Hematopoietic multipotent progenitor cell (in vitro differentiated cells): ENCODE measurements at regions not wholly inside any gene's neighbourhood (a gene's known extent, or its start where the extent isn't known, plus 50 kb on each side); places are given as distances from the start of the nearest gene placed in this dataset.

ENCODE experiments used
- DNase-seq, 3 donors: peaks; one replicate each; pipeline ENCODE4 v3.0.0-alpha.2; 2011 to 2015; ENCODE audit warnings: low read depth in 2 of 3, low spot score in 2 of 3

DNA sequence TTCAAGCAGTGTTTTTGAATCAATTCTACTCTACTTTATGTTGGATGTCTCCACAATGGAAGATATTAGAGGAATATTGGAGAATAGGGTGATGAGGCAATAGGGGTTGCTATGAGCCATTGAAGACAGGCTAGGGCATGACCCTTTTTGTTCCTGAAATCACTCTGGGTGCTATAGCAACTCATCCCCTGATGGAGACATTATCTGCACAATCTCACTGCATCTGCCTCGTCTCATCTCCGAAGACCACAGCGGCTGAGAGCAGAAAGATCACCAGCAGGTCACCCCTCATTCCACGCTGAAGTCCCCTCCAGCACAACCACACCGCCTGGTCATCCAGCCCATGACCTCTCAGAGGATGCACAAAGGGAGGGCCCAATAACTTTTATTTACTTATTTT, 150.4 kb upstream of the TMEM132C start:
- DNase-seq = no peak

DNA sequence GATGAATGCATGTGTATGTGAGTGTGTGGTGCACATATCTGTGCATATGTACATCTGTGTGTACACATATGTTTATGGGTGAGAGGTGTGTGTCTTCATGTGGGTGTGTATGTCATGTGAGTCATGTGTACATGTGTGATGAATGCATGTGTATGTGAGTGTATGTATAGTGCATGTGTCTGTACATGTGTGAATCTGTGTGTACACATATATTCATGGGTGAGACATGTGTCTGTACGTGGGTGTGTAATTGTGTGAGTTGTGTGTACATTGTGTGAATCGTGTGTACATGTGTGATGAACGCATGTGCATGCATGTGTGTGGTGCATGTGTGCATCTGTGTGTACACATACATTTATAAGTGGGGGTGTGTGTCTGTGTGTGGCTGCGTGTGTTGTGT, 146.9 kb upstream of the TMEM132C start:
- no peak for DNase-seq

DNA sequence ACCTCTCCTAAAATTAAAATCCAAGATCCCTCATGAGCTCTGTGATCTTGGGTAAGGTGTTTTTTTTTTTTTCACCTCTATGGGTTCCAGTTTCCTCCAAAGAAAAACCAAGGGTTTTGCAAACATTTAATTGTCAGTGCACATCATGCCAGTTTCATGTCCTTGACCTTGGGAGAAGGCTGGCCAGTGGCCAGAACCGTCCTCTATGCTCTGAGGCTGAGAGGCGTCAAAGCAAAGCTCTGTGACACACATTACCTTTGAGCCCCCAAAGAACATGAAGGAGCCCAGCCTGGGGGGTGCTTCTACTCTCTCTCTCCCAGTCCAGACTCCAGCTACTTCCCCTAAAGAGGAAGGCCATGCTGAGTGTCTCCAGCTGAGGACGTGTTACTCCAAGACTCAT, 145.5 kb upstream of the TMEM132C start:
- DNase-seq = no peak

DNA sequence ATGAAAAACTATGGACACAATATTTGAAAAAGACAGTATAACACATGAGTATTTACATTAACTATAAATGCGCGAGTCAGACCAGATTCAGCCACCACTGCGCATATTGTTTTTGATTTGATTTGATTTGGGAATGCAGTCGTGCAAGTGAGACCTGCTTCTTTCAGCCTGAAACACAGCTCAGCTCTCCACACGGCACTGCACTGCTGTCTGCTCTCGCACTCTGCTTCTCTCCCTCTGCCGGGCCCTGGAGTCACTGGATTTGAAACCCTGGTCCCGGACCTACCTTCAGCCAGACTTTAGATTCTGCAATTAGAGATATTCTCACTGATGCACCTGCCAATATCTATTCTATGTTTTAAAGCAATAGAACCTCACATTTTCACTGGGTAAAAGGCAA, 143.9 kb upstream of the TMEM132C start:
- DNase-seq = no peak

DNA sequence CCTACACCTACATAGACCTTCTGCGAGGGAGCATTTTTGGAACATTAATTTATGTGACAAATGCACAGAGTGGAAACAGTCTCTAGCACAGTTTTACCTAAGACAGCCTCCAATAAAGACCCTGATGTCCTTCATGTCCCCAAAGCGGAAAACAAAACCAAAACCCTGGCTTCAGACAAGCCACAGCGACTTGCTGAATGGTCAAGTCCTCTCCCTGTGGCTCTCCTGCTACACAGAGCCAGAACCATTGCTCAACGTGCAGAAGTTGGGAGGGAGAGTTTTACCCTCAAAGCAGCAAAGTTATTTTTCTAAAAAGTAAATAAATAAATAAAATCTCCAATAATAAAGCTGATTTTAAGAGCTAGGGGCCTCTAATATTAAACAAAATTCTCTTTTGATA, 135.0 kb upstream of the TMEM132C start:
- DNase-seq = no peak

DNA sequence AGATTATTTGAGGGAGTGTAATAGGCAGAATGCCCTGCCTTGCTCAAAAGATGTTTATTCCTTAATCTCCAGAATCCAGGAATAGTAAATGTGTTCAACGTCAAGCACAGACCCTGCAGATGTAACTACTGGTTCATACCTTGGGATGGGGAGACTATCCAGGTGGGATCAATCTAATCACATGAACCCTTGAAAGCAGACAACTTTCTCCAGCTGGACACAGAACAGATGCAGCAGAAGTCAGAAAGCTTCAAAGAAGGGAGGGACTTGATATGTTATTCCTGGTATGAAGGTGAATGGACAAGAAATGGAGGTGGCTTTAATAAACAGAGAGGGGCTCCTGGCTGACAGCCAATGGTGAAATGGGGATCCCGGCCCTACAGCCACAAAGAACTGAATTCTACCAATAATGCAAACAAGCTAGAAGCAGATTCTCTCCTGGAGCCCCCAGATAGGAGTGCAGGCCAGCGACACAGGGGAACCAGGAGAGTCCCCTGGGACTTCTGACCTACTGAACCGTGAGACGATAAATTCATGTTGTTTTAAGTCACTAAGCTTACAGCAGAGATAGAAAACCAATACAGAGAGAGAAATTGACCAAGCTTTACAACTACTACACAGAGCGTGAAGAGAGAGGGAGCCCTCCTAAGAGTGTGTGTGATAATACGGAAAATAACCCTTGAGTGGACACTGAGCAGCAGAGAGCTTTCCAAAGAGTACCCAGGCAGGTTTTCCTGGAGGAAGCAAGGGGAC, 133.5 kb upstream of the TMEM132C start:
- DNase-seq = no peak

DNA sequence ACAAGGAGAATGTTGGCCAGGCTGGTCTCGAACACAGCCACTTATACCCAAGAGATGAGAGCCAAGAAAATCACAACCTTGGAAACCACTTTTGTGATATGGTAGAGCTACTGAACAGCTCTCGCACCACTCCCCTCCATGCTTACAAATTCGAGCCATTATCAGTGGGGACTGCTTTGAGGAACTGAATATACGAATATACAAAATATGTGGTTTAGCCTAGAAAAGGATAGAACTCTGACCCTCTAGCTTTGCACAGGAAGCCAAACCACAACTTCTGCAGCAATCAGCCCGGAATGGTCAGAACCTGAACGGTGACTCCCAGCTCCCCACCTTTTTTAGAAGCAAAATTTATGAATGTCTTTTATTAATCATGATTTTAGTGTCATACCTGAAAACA, 129.8 kb upstream of the TMEM132C start:
- DNase-seq = no peak

DNA sequence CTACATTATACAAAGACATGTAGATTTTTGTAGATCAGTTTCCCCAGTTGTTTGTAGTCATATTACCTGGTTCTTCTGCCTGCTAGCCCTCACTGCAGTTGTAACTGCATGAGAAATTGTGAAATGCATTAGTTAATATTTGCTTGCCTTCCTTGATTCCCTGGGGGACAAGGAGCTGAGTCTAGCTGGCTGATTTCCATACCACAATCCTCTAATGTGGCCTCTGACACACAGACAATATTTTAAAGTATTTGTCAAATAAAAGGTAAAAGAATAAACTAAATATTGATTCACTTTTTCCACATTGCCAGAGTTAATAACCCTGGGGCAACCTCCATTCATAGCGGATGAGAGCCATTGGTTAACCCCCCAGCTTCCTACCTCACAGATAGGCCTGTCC, 128.8 kb upstream of the TMEM132C start:
- DNase-seq = no peak

DNA sequence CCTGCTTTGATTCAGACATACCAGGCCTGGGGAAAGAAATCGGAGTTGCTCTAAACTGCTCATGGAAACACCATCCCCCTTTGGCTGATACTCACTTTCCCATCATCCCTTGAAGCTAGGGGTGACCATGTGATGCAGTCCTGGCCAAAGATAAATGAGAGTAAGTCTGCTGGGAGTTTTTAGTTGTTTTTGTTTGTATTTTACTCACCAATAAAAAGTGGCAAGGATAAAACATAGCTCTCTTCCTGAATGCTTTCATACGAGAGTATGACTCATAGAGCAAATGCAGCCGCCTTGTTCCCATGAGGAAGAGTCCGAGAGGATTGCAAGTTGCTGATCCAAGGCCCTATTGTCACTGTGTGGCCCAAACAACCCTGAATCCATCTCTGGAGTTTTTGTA, 126.4 kb upstream of the TMEM132C start:
- no peak for DNase-seq

DNA sequence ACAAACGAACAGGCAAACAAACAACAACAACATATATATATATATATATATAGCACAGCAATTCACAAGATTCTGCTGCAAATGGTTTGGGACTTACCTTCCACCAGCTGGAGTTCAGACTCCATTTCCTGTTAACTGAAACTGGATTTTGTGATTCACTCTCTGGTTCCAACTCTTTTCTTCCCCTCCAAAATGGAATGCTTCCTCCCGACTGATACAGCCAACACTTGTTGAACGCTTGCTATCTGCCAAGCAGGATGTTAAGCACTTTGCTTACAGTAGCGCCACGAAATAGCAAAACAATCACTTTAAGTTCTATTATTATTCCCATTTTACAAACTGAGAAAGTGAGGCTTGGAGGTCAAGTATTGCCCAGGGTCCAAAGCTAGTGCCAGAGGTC, 116.0 kb upstream of the TMEM132C start:
- no peak for DNase-seq

DNA sequence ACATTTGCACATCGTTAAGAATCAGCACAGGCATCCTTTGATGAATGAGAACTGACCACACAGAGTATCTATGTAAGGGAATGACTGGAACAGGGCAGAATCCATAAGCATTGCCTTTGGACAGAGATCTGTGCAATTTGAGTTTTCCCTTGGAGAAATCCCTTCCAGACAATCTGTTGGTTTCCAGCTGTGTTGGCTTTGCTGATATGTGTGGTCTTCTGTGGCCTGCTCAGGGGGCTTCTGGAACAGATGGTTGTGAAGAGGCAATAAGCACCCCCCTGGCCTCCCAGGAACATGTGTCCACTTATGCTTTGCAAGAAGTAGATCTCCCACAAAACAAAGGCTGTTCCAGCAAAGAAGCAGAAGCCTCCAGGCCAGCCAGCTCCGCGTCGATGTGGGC, 111.4 kb upstream of the TMEM132C start:
- no peak for DNase-seq

DNA sequence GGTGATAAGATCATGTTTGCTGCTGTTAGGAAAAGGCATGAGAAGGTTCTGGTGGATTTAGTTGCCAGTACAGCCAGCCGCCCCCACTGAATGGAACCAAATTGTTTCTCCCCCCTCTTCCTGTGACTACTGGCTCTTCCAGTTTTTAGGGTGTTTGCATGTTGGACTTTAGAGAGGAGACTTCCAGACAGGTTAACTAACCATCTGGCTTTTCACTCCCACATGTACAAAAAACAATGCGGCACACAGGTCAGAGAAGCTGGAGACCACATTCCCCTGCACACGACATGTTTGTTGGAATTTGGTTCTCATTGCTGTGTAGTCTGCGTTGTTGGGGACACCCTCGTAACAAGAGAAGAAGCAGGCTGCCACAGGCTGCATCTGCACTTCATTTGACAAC, 103.9 kb upstream of the TMEM132C start:
- DNase-seq = no peak

DNA sequence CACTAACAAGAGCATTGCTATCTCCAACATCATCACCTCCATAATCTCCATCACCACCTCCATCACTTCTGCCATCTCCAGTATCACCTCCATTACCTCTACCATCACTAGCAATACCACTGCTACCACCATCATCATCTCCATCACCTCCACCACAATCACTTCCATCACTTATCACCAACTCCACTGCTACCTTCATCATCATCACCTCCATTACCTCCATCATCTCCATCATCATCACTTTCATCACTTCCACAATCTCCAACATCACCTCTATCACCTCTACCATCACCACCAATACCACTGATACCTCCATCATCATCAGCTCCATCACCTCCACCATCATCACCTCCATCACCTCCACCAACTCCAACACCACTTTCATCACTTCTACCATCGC, 102.4 kb upstream of the TMEM132C start:
- no peak for DNase-seq

DNA sequence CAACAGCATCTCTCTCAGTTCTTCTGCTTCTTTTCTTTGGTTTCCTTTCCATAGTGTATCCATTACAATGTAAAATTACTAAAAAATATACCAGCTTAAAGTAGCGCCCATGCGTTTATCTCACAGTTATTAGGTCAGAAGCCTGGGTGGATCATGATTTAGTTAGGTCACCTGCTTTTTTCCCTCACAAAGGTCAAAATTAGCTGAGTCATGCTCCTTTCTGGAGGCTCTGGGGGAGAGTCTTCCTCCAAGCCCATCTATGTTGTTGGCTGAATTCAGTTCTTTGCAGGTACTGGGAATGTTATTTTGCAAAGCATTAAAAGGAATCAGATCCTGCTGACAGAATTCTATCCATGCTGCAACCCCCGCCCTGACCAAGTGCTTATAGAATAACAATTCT, 101.6 kb upstream of the TMEM132C start:
- DNase-seq = no peak

DNA sequence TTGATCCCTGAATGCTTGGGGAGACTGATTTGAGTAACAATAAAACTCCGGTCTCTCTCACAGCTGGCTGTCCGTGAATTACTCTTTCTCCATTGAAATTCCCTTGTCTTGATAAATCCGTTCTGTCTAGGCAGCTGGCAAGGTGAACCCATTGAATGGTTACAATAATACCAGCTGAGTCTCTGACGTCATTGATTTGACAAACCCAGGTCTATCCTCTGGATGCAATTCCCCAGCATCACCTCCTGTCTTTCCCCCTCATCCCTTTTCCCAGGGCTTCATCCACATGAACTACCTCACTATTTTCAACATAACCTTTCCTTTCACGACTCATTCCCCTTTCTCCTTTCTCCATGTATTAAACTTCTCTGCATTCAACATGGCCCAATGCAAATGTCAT, 98.7 kb upstream of the TMEM132C start:
- DNase-seq = no peak

DNA sequence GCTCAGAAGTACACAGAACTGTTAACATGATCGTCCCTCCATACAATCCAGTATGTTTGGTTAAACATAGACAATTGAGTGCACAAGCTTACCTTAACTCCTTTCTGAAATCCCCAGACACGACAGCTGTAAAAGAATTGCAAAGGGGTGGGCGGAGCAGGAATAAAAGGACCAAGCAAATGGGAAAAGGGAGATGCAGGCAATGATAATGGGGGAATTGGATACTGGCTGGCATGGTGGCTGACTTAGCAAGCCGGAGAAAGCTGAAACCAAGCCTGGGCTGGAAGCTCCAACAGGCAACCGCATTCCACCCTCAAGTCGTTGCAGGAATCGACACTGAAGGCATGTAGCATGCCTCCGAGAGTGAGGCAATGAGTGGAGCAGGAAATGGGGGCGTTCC, 96.8 kb upstream of the TMEM132C start:
- DNase-seq = no peak

DNA sequence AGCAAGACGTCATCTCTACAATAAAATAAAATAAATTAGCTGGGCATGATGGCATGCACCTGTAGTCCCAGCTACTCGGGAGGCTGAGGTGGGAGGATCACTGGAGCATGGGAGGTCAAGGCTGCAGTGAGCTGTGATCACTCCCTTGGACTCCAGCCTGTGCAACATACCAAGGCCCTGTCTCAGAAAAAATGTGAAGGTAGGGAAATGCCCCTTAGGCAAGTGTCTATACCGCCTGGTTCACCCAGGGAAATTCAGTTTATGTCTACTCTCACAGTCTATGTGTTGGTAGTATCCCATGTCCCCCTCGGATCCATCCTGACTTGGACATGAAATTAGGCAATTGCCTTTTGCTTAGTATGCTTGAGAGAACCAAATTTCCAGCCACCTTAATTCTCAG, 88.4 kb upstream of the TMEM132C start:
- no peak for DNase-seq

DNA sequence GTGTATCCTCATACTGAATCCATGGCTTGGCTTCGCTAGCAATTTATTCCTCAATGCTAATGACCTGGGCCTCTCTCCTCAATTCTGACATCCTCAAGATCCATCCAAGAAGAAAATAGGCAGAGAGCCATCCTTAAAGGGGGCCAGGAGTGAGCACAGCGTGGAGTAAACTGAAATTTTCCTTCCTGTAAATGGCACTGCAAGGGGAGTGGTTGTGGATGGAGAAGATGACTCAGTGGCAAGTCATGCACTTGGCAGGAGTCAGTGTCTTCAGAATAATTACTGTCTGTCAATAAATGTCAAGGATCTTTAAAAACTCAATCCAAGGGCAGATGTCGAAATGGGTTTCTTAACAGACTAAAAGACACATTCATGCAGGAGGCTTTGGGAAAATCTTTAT, 88.0 kb upstream of the TMEM132C start:
- no peak for DNase-seq

DNA sequence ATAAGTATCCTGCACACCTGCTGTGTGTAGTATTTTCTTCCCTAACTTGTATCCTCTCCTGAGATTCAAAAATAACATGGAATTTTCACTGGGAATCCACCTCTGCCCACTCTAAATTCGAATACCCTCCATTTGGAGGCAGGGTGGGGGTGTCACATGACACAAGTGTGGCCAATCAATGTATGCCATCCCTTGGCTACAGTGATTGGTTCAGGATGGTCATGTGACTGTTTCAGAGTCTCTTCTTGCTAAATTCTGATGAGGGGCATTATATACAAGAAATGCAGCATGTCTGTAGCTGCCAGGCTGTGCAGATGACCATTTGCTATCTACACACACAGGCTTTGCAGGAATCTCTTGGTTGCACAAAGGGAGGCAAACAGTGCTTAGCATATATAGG, 86.8 kb upstream of the TMEM132C start:
- DNase-seq = no peak

DNA sequence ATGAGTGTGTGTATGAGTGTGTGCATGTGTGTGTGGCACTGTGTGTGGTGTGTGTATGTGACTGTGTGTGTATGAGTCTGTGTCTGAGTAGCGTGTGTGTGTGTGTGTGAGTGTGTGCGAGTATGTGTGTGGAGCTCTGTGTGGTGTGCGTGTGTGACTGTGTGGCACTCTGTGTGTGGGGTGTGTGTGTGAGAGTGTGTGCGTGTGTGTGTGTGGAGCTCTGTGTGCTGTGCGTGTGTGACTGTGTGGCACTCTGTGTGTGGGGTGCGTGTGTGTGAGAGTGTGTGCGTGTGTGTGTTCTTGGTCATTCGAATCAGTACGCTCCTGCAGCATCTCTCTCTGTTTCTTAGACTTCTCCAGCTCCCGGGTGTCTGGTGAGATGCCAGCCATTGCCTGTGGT, 76.9 kb upstream of the TMEM132C start:
- DNase-seq = no peak

DNA sequence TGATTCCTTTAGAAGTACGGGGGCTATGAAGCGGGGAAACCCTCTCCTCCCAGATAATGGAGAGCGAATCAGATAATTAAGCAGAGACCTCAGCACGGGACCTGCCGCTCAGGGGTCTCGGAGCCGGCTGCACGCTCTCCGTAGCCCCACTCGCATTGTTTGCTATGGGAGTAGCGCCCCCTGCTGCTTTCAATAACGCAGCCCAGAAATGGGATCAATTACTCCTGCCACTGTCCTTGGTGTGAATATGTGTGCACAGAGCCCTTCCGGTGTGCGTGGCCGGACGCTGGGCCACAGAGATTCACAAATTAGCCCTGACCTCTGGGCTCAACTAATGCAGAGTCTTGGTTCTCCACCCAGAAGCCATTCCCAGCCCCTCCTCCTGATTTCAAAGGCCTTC, 76.4 kb upstream of the TMEM132C start:
- no peak for DNase-seq

DNA sequence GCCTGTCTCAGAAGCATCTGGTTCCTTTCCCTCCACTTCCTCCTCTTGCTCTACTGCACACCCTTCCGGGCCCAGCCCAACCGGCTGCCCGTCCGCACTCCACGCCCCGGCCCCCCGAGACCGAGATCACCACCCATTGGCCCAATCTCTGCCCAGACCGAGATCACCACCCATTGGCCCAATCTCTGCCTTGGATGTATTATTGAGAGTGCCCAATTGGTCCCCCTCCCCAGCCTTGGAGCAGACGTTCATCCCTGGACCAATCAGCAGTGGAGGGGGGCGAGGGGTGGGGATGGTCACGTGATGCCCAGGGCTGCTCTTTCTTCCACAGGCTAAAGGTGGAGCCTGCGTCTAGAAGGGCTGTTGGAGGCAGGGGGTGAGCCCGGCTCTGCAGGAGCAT, 75.6 kb upstream of the TMEM132C start:
- no peak for DNase-seq

DNA sequence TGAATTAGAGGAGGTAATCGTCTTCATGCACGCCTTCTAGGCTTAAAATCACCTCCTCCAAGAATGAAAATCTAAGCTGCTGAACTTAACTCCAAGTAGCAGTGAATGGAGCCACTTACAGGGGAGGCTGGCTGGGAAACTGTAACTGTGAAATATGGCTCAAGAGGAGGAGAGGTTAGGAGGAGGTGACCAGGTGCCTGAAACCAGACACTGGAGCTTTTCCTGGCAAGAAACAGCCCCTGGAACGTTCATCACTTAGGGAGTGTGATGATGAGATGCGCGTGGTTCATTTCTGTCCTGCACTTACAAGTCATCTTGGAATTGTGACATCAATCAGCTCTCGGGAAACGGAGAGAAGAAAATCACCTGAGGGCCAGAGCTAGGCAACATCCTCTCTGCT, 62.3 kb upstream of the TMEM132C start:
- no peak for DNase-seq
